ENCODE measurements at regions not wholly inside any gene's neighbourhood (a gene's known extent, or its start where the extent isn't known, plus 50 kb on each side); places are given as distances from the start of the nearest gene placed in this dataset.

DNA sequence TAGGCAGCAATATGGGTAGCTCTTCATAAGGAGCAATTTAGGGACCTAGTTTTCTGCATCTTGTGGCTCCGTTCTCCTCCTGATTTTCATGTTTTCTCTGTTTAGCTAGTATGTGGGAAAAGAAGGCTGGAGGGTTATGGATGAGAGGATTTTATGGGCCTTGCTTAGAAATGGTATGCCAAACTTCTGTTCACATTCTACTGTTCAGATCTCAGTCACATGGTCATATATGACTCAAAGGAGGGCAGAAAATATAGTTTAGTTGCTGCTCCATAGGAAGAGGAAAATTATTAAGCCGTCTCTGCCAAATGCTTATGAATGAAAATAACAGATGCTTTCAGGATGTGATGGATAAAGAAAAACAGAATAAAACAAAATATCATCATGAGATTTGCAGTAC, 361.8 kb upstream of the CWC22 start:
- TF ChIP-seq CTCF (IDR thresholded peaks at IDR 0.05) (no peak), POLR2A (IDR thresholded peaks at IDR 0.05) (no peak)

Data from Peyer's patch (tissue), 4 donors.